MM.1S (cell line): ENCODE measurements at regions not wholly inside any gene's neighbourhood (a gene's known extent, or its start where the extent isn't known, plus 50 kb on each side); places are given as distances from the start of the nearest gene placed in this dataset.

Experiments
- DNase-seq: peaks from one replicate; pipeline ENCODE4 v3.0.0-alpha.2; 2015
- H2AFZ ChIP-seq: fragments of 300-600 bp; sonication (generic); 2 replicates; pipeline ENCODE4 v1.6.0; 2016; ENCODE audit warnings: antibody characterized with exemption, low read length
- H3F3A ChIP-seq: fragments of 300-600 bp; sonication (generic); 2 replicates; pipeline ENCODE4 v1.6.1; 2016; ENCODE audit warnings: mild to moderate bottlenecking, antibody characterized with exemption, low read length, moderate library complexity, mixed read lengths; ENCODE audit not compliant: insufficient read depth
- H3K27ac ChIP-seq: fragments of 300-600 bp; sonication (generic); 2 replicates; pipeline ENCODE4 v1.5.1; 2016; ENCODE audit warnings: mild to moderate bottlenecking, low read length
- H3K27me3 ChIP-seq: fragments of 300-600 bp; sonication (generic); replicated peaks from 2 replicates; pipeline ENCODE4 v1.6.0; 2016; ENCODE audit warnings: low read length; ENCODE audit not compliant: insufficient read depth
- H3K36me3 ChIP-seq: fragments of 300-600 bp; sonication (generic); replicated peaks from 2 replicates; pipeline ENCODE4 v1.6.1; 2016; ENCODE audit warnings: mild to moderate bottlenecking, low read length, mixed read lengths; ENCODE audit not compliant: insufficient read depth
- H3K4me1 ChIP-seq: fragments of 300-600 bp; sonication (generic); 2 replicates; pipeline ENCODE4 v1.6.1; 2016; ENCODE audit warnings: low read length, mixed read lengths
- H3K4me2 ChIP-seq: fragments of 300-600 bp; sonication (generic); 2 replicates; pipeline ENCODE4 v1.6.0; 2016; ENCODE audit warnings: low read depth, low read length
- H3K4me3 ChIP-seq: fragments of 300-600 bp; sonication (generic); 2 replicates; pipeline ENCODE4 v1.5.1; 2016; ENCODE audit warnings: low read length, mixed read lengths
- H3K79me2 ChIP-seq: fragments of 300-600 bp; sonication (generic); 2 replicates; pipeline ENCODE4 v1.6.1; 2016; ENCODE audit warnings: mixed run types, low read length, mixed read lengths
- H3K9ac ChIP-seq: fragments of 300-600 bp; sonication (generic); 2 replicates; pipeline ENCODE4 v1.6.1; 2016; ENCODE audit warnings: low read length, mixed read lengths
- H3K9me2 ChIP-seq: fragments of 300-600 bp; sonication (generic); replicated peaks from 2 replicates; pipeline ENCODE4 v1.6.1; 2016; ENCODE audit warnings: mild to moderate bottlenecking, low read length, mixed read lengths; ENCODE audit not compliant: insufficient read depth
- H3K9me3 ChIP-seq: fragments of 300-600 bp; sonication (generic); replicated peaks from 2 replicates; pipeline ENCODE4 v1.6.1; 2016; ENCODE audit warnings: mild to moderate bottlenecking, low read length, mixed read lengths; ENCODE audit not compliant: insufficient read depth
- H4K20me1 ChIP-seq: fragments of 300-600 bp; sonication (generic); 2 replicates; pipeline ENCODE4 v1.6.1; 2016; ENCODE audit warnings: mild to moderate bottlenecking, low read length, moderate library complexity, mixed read lengths; ENCODE audit not compliant: insufficient read depth
- CTCF ChIP-seq: fragments of 300-600 bp; sonication (generic); IDR thresholded peaks from 2 replicates; pipeline ENCODE4 v1.5.1; 2016; ENCODE audit warnings: antibody characterized with exemption, low read length, mixed read lengths
- EZH2 ChIP-seq: fragments of 300-600 bp; sonication (generic); optimal IDR thresholded peaks from 2 replicates; pipeline ENCODE3; 2017; ENCODE audit warnings: low read depth, mild to moderate bottlenecking, antibody characterized with exemption, low read length, mixed read lengths
- EZH2phosphoT487 ChIP-seq: fragments of 300-600 bp; sonication (generic); IDR thresholded peaks from 2 replicates; pipeline ENCODE4 v1.6.1; 2018; ENCODE audit warnings: antibody characterized with exemption, low read length

GRCh38 chr18:24999650-25000267 is 352.2 kb downstream of the ZNF521 start:
- no peaks in the 10 kb centered on the region for H3K9me3 ChIP-seq
- no peak for DNase-seq
- TF ChIP-seq EZH2 (no peak), EZH2phosphoT487 (no peak), CTCF (no peak)
- no peaks in the 10 kb centered on the region for H3K36me3 ChIP-seq
- H3K4me1 ChIP-seq = no peaks in the 10 kb centered on the region
- H2AFZ ChIP-seq = no peak overlapping the region
- no peaks in the 10 kb centered on the region for H3K79me2 ChIP-seq
- no peak overlapping the region for H3K9ac ChIP-seq
- H3F3A ChIP-seq = no peaks in the 10 kb centered on the region
- no peak overlapping the region for H3K4me3 ChIP-seq
- H3K9me2 ChIP-seq = no peaks in the 10 kb centered on the region
- no peaks in the 10 kb centered on the region for H3K27me3 ChIP-seq
- no peak overlapping the region for H3K4me2 ChIP-seq
- H3K27ac ChIP-seq = no peak overlapping the region
- no peaks in the 10 kb centered on the region for H4K20me1 ChIP-seq

GRCh38 chr18:25001803-25002202 is 350.2 kb downstream of the ZNF521 start:
- no peaks in the 10 kb centered on the region for H3K9me2 ChIP-seq
- no peaks in the 10 kb centered on the region for H3K27me3 ChIP-seq
- no peak overlapping the region for H3K4me2 ChIP-seq
- TF ChIP-seq CTCF = no peak
- TF ChIP-seq EZH2phosphoT487 = no peak
- TF ChIP-seq EZH2 = no peak
- no peak overlapping the region for H2AFZ ChIP-seq
- H3K4me3 ChIP-seq = no peak overlapping the region
- H3K9ac ChIP-seq = no peak overlapping the region
- H3K9me3 ChIP-seq = no peaks in the 10 kb centered on the region
- H3F3A ChIP-seq = no peaks in the 10 kb centered on the region
- no peaks in the 10 kb centered on the region for H4K20me1 ChIP-seq
- no peak overlapping the region for H3K27ac ChIP-seq
- DNase-seq = no peak
- no peaks in the 10 kb centered on the region for H3K4me1 ChIP-seq
- H3K36me3 ChIP-seq = no peaks in the 10 kb centered on the region
- H3K79me2 ChIP-seq = no peaks in the 10 kb centered on the region

GRCh38 chr18:25005541-25006403 is 346.2 kb downstream of the ZNF521 start:
- H3K27me3 ChIP-seq = no peaks in the 10 kb centered on the region
- H3K4me1 ChIP-seq = no peaks in the 10 kb centered on the region
- H3K36me3 ChIP-seq = no peaks in the 10 kb centered on the region
- H3K27ac ChIP-seq = no peak overlapping the region
- no peak overlapping the region for H3K4me3 ChIP-seq
- H3K79me2 ChIP-seq = no peaks in the 10 kb centered on the region
- no peaks in the 10 kb centered on the region for H3K9me2 ChIP-seq
- H3K9ac ChIP-seq = no peak overlapping the region
- no peak overlapping the region for H3K4me2 ChIP-seq
- no peaks in the 10 kb centered on the region for H3K9me3 ChIP-seq
- H4K20me1 ChIP-seq = no peaks in the 10 kb centered on the region
- H3F3A ChIP-seq = no peaks in the 10 kb centered on the region
- no peak for DNase-seq
- TF ChIP-seq EZH2phosphoT487 (no peak), CTCF (no peak), EZH2 (no peak)
- no peak overlapping the region for H2AFZ ChIP-seq
